MM.1S (cell line): ENCODE measurements at regions not wholly inside any gene's neighbourhood (a gene's known extent, or its start where the extent isn't known, plus 50 kb on each side); places are given as distances from the start of the nearest gene placed in this dataset.

ENCODE experiments used
- DNase-seq: peaks from one replicate; pipeline ENCODE4 v3.0.0-alpha.2; 2015
- H2AFZ ChIP-seq: fragments of 300-600 bp; sonication (generic); 2 replicates; pipeline ENCODE4 v1.6.0; 2016; ENCODE audit warnings: antibody characterized with exemption, low read length
- H3F3A ChIP-seq: fragments of 300-600 bp; sonication (generic); 2 replicates; pipeline ENCODE4 v1.6.1; 2016; ENCODE audit warnings: mild to moderate bottlenecking, antibody characterized with exemption, low read length, moderate library complexity, mixed read lengths; ENCODE audit not compliant: insufficient read depth
- H3K27ac ChIP-seq: fragments of 300-600 bp; sonication (generic); 2 replicates; pipeline ENCODE4 v1.5.1; 2016; ENCODE audit warnings: mild to moderate bottlenecking, low read length
- H3K27me3 ChIP-seq: fragments of 300-600 bp; sonication (generic); replicated peaks from 2 replicates; pipeline ENCODE4 v1.6.0; 2016; ENCODE audit warnings: low read length; ENCODE audit not compliant: insufficient read depth
- H3K36me3 ChIP-seq: fragments of 300-600 bp; sonication (generic); replicated peaks from 2 replicates; pipeline ENCODE4 v1.6.1; 2016; ENCODE audit warnings: mild to moderate bottlenecking, low read length, mixed read lengths; ENCODE audit not compliant: insufficient read depth
- H3K4me1 ChIP-seq: fragments of 300-600 bp; sonication (generic); 2 replicates; pipeline ENCODE4 v1.6.1; 2016; ENCODE audit warnings: low read length, mixed read lengths
- H3K4me2 ChIP-seq: fragments of 300-600 bp; sonication (generic); 2 replicates; pipeline ENCODE4 v1.6.0; 2016; ENCODE audit warnings: low read depth, low read length
- H3K4me3 ChIP-seq: fragments of 300-600 bp; sonication (generic); 2 replicates; pipeline ENCODE4 v1.5.1; 2016; ENCODE audit warnings: low read length, mixed read lengths
- H3K79me2 ChIP-seq: fragments of 300-600 bp; sonication (generic); 2 replicates; pipeline ENCODE4 v1.6.1; 2016; ENCODE audit warnings: mixed run types, low read length, mixed read lengths
- H3K9ac ChIP-seq: fragments of 300-600 bp; sonication (generic); 2 replicates; pipeline ENCODE4 v1.6.1; 2016; ENCODE audit warnings: low read length, mixed read lengths
- H3K9me2 ChIP-seq: fragments of 300-600 bp; sonication (generic); replicated peaks from 2 replicates; pipeline ENCODE4 v1.6.1; 2016; ENCODE audit warnings: mild to moderate bottlenecking, low read length, mixed read lengths; ENCODE audit not compliant: insufficient read depth
- H3K9me3 ChIP-seq: fragments of 300-600 bp; sonication (generic); replicated peaks from 2 replicates; pipeline ENCODE4 v1.6.1; 2016; ENCODE audit warnings: mild to moderate bottlenecking, low read length, mixed read lengths; ENCODE audit not compliant: insufficient read depth
- H4K20me1 ChIP-seq: fragments of 300-600 bp; sonication (generic); 2 replicates; pipeline ENCODE4 v1.6.1; 2016; ENCODE audit warnings: mild to moderate bottlenecking, low read length, moderate library complexity, mixed read lengths; ENCODE audit not compliant: insufficient read depth
- EZH2 ChIP-seq: fragments of 300-600 bp; sonication (generic); optimal IDR thresholded peaks from 2 replicates; pipeline ENCODE3; 2017; ENCODE audit warnings: low read depth, mild to moderate bottlenecking, antibody characterized with exemption, low read length, mixed read lengths
- EZH2phosphoT487 ChIP-seq: fragments of 300-600 bp; sonication (generic); IDR thresholded peaks from 2 replicates; pipeline ENCODE4 v1.6.1; 2018; ENCODE audit warnings: antibody characterized with exemption, low read length
- TF ChIP-seq, protein P1 (sequence below): fragments of 300-600 bp; sonication (generic); IDR thresholded peaks from 2 replicates; pipeline ENCODE4 v1.5.1; 2016; ENCODE audit warnings: antibody characterized with exemption, low read length, mixed read lengths

DNA sequence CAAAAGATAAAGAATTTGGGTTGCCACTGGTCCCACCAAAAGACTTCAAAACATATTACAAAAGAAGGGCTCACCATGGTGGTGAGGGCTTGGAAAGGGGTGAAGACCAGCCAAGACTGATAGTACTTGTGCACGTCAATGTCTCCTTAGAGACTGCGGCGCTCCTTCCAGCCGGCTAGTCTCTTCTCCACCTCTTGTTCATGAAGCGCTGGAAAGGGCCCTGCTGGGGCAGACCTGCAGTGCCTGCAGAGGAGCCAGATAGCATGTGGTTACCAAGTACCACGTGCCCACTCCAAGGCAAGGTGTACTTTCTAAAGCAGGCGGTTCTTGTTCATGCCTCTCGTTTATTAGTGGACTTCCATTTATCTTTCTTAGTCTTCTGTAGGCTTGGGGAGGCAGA lies 92.7 kb upstream of the FAM20A start:
- Histone ChIP-seq H2AFZ (no peak overlapping the region), H3K4me2 (no peak overlapping the region), H3K36me3 (no peaks in the 10 kb centered on the region), H3K27me3 (no peaks in the 10 kb centered on the region), H3K4me1 (no peaks in the 10 kb centered on the region), H3K9me3 (no peaks in the 10 kb centered on the region), H3F3A (no peaks in the 10 kb centered on the region), H4K20me1 (no peaks in the 10 kb centered on the region), H3K9ac (no peak overlapping the region), H3K4me3 (no peak overlapping the region), H3K9me2 (no peaks in the 10 kb centered on the region), H3K79me2 (no peaks in the 10 kb centered on the region), H3K27ac (no peak overlapping the region)
- no peak for DNase-seq
- TF ChIP-seq EZH2 (no peak), EZH2phosphoT487 (no peak)
- TF ChIP-seq, protein P1, sequence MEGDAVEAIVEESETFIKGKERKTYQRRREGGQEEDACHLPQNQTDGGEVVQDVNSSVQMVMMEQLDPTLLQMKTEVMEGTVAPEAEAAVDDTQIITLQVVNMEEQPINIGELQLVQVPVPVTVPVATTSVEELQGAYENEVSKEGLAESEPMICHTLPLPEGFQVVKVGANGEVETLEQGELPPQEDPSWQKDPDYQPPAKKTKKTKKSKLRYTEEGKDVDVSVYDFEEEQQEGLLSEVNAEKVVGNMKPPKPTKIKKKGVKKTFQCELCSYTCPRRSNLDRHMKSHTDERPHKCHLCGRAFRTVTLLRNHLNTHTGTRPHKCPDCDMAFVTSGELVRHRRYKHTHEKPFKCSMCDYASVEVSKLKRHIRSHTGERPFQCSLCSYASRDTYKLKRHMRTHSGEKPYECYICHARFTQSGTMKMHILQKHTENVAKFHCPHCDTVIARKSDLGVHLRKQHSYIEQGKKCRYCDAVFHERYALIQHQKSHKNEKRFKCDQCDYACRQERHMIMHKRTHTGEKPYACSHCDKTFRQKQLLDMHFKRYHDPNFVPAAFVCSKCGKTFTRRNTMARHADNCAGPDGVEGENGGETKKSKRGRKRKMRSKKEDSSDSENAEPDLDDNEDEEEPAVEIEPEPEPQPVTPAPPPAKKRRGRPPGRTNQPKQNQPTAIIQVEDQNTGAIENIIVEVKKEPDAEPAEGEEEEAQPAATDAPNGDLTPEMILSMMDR: no peak

DNA sequence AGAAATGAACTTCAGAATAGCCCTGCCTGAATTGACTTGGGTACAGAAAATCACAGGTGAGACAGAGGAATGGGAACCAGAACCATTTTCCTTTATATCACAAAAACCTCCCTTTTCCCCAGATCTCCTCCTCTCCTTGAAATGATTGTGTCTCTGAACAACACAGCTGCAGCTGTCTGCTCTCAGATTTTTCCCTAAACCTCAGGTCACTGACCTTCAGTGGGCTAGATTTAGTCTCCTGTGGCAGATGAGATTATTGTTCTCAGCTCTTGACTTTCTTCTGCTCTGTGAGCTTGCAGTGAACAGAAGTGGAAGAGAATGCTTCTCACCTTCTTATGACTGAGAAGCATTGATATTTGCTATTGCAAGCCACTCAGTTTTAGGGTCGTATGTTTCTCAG lies 92.3 kb upstream of the FAM20A start:
- H3K27me3 ChIP-seq: no peaks in the 10 kb centered on the region
- no peaks in the 10 kb centered on the region for H3K4me1 ChIP-seq
- no peak overlapping the region for H3K4me2 ChIP-seq
- no peaks in the 10 kb centered on the region for H3K36me3 ChIP-seq
- H3K9me3 ChIP-seq: no peaks in the 10 kb centered on the region
- no peak overlapping the region for H3K9ac ChIP-seq
- H3K27ac ChIP-seq: no peak overlapping the region
- H3K4me3 ChIP-seq: no peak overlapping the region
- no peaks in the 10 kb centered on the region for H3K79me2 ChIP-seq
- H2AFZ ChIP-seq: no peak overlapping the region
- DNase-seq: no peak
- no peaks in the 10 kb centered on the region for H3K9me2 ChIP-seq
- H3F3A ChIP-seq: no peaks in the 10 kb centered on the region
- TF ChIP-seq, protein P1: no peak
- no peak for TF ChIP-seq EZH2
- no peaks in the 10 kb centered on the region for H4K20me1 ChIP-seq

DNA sequence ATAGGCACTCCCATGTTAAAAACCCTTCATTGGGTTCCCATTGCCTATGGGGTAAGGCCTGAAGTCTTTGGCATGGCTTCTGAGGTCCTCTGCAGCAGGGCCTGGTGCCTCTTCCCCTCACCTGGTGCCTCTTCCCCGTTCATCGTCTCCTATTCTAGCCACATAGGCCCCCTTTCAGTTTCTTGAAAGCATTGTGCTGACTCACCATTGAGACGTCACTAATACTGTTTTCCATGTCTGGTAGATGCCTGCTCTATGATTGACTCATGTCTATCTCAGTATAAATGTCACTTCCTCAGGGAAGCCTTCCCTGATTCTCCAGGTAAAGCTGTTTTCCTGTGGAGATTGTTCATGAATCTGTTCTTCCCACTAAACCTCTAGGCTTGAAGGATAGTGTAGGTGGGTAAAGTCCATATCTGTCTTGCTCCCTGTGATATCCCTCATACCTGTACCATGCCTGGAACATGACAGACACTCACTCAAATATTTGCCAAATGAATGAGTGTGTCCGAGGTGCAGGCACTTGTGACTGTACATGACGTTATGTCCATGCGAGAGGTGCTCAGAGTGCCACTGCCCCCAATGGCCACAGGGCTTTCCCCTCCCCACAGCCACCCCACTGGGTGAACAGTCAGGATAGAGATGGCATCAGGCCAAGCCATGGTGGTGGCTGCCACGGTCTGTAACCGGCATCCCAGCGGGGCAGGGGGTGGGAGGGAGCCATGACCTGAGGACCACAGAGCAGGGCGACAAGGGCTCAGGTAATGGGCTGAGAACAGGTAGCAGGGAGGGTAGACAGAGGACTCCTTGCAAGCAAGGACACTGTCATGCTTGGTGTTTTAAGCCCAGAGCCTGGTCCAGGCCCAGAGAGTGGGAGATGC lies 85.2 kb upstream of the FAM20A start:
- Histone ChIP-seq H3K9me3 (no peaks in the 10 kb centered on the region), H3K27me3 (no peaks in the 10 kb centered on the region), H3K79me2 (no peaks in the 10 kb centered on the region), H3K4me1 (no peaks in the 10 kb centered on the region), H2AFZ (no peak overlapping the region), H3K36me3 (no peaks in the 10 kb centered on the region), H3K9ac (no peak overlapping the region), H3K27ac (no peak overlapping the region), H4K20me1 (no peaks in the 10 kb centered on the region), H3K4me2 (no peak overlapping the region), H3K9me2 (no peaks in the 10 kb centered on the region), H3K4me3 (no peak overlapping the region), H3F3A (no peaks in the 10 kb centered on the region)
- no peak for TF ChIP-seq EZH2phosphoT487
- TF ChIP-seq, protein P1: no peak
- TF ChIP-seq EZH2: no peak
- no peak for DNase-seq
